Activated naive CD4-positive, alpha-beta T cell treated with Interleukin-2 at 50 U/mL for 16 hours (primary cell): ENCODE measurements at regions not wholly inside any gene's neighbourhood (a gene's known extent, or its start where the extent isn't known, plus 50 kb on each side); places are given as distances from the start of the nearest gene placed in this dataset.
A peak's percentile ranks its signal among the peaks of the same experiment; 100 is the strongest.

Source experiments
- DNase-seq: peaks from one replicate; pipeline ENCODE4 v3.0.0-alpha.2; 2020

GRCh38 chr12:124456133-124456651 is 111.2 kb downstream of the NCOR2 start:
- no peak for DNase-seq

- no peak for DNase-seq
These were observed 112.1 kb downstream of the NCOR2 start for GRCh38 chr12:124455336-124455735.

- DNase-seq: no peak
These were observed 112.7 kb downstream of the NCOR2 start for GRCh38 chr12:124454735-124455134.

GRCh38 chr12:124454352-124454725 is 113.1 kb downstream of the NCOR2 start:
- no peak for DNase-seq

- peak; percentile 83 for DNase-seq
These were observed 113.7 kb downstream of the NCOR2 start for GRCh38 chr12:124453419-124454351.

- DNase-seq: no peak
These were observed 114.7 kb downstream of the NCOR2 start for GRCh38 chr12:124452576-124453331.

GRCh38 chr12:124451637-124452243 is 115.7 kb downstream of the NCOR2 start:
- DNase-seq: no peak

GRCh38 chr12:124451016-124451415 is 116.4 kb downstream of the NCOR2 start:
- no peak for DNase-seq

- no peak for DNase-seq
These were observed 117.0 kb downstream of the NCOR2 start for GRCh38 chr12:124450376-124450750.

- DNase-seq: no peak
These were observed 117.6 kb downstream of the NCOR2 start for GRCh38 chr12:124449623-124450375.

GRCh38 chr12:124448955-124449622 is 118.3 kb downstream of the NCOR2 start:
- no peak for DNase-seq

GRCh38 chr12:124448241-124448954 is 119.0 kb downstream of the NCOR2 start:
- DNase-seq: no peak

- DNase-seq: no peak
These were observed 121.0 kb downstream of the NCOR2 start for GRCh38 chr12:124446364-124446763.

- no peak for DNase-seq
These were observed 121.6 kb downstream of the NCOR2 start for GRCh38 chr12:124445826-124446225.

- no peak for DNase-seq
These were observed 122.2 kb downstream of the NCOR2 start for GRCh38 chr12:124445121-124445718.

- no peak for DNase-seq
These were observed 123.3 kb downstream of the NCOR2 start for GRCh38 chr12:124443931-124444712.

- DNase-seq: no peak
These were observed 124.5 kb downstream of the NCOR2 start for GRCh38 chr12:124442772-124443445.

- no peak for DNase-seq
These were observed 125.1 kb downstream of the NCOR2 start for GRCh38 chr12:124442281-124442680.

- no peak for DNase-seq
These were observed 125.8 kb downstream of the NCOR2 start for GRCh38 chr12:124441443-124442194.
